SU-DHL-6 (cell line): ENCODE measurements at regions not wholly inside any gene's neighbourhood (a gene's known extent, or its start where the extent isn't known, plus 50 kb on each side); places are given as distances from the start of the nearest gene placed in this dataset.

Source experiments
- CTCF ChIP-seq: fragments of 200-600 bp; sonication (generic); IDR thresholded peaks from one replicate; pipeline ENCODE4 v1.5.1; 2017; ENCODE audit warnings: antibody characterized with exemption, mild to moderate bottlenecking, low read length, moderate library complexity; ENCODE audit not compliant: insufficient read depth, poor library complexity, severe bottlenecking
- EZH2phosphoT487 ChIP-seq: fragments of 200-600 bp; sonication (generic), shearing (Covaris generic); conservative IDR thresholded peaks from 2 replicates; pipeline ENCODE4 v1.6.1; 2018; ENCODE audit warnings: mild to moderate bottlenecking, antibody characterized with exemption, low read length, moderate library complexity, mixed read lengths

- TF ChIP-seq CTCF (no peak), EZH2phosphoT487 (no peak)
Observed at GRCh38 chr14:84458881-84459280, 1071.1 kb upstream of the FLRT2 start.
